Endothelial cell of umbilical vein (primary cell): ENCODE measurements at regions not wholly inside any gene's neighbourhood (a gene's known extent, or its start where the extent isn't known, plus 50 kb on each side); places are given as distances from the start of the nearest gene placed in this dataset.

Experiments used
- BruUV-seq: library from RNA; stranded (reverse); fragments of 400-500 nt; replicated peaks from 2 replicates; lab custom pipeline; 2021; lab: Mats Ljungman, UMichigan
- CTCF ChIA-PET: fragments of 300-600, 350-600 bp; sonication (Branson Sonifier 250); formaldehyde crosslinking; loops from one replicate; lab custom pipeline; 2021; ENCODE audit warnings: antibody characterized with exemption, inconsistent platforms; lab: Charles Lee
- POLR2A ChIA-PET: fragments of 300-600, 350-600 bp; sonication (Branson Sonifier 250); formaldehyde crosslinking; loops from one replicate; lab custom pipeline; 2021; ENCODE audit warnings: antibody characterized with exemption, inconsistent platforms; lab: Charles Lee
- DNase-seq: peaks from one replicate; pipeline ENCODE4 v3.0.0-alpha.2; 2011; ENCODE audit warnings: low read depth, low spot score
- FAIRE-seq: peaks from 2 replicates; lab custom pipeline; 2011; peaks lifted over from hg19 to GRCh38; lab: Jason Lieb, UNC
- H2AFZ ChIP-seq: 2 replicates; pipeline ENCODE4 v1.6.0; 2012; ENCODE audit warnings: low read depth, low read length, control low read depth, inconsistent platforms
- H3K27ac ChIP-seq: 2 replicates; pipeline ENCODE4 v1.5.1; 2011; ENCODE audit warnings: low read depth, mild to moderate bottlenecking, control low read depth, low read length, moderate library complexity; ENCODE audit not compliant: insufficient read depth
- H3K27me3 ChIP-seq, 2 experiments: 2 replicates each; pipeline versions ENCODE4 v1.6.0 to v1.6.1; 2011; ENCODE audit warnings: low read length in 2 of 2, mixed read lengths in 1 of 2; ENCODE audit not compliant: control insufficient read depth in 2 of 2, insufficient read depth in 2 of 2
- H3K36me3 ChIP-seq, 2 experiments: 2 replicates in 1 of 2; 3 replicates in 1 of 2; pipeline ENCODE4 v1.5.1; 2011; ENCODE audit warnings: low read length in 2 of 2, mild to moderate bottlenecking in 1 of 2, moderate library complexity in 1 of 2; ENCODE audit not compliant: control insufficient read depth in 2 of 2, insufficient read depth in 2 of 2; ENCODE audit errors: extremely low read depth in 1 of 2
- H3K4me1 ChIP-seq: 3 replicates; pipeline ENCODE4 v1.5.1; 2011; ENCODE audit warnings: mild to moderate bottlenecking, low read length; ENCODE audit not compliant: control insufficient read depth, insufficient read depth; ENCODE audit errors: extremely low read depth
- H3K4me2 ChIP-seq: 2 replicates; pipeline ENCODE4 v1.6.1; 2011; ENCODE audit warnings: low read length, control low read depth, mixed read lengths; ENCODE audit not compliant: insufficient read depth
- H3K4me3 ChIP-seq, 3 experiments: fragments of 200-600 bp in 1 of 3; sonication (generic), shearing (Covaris generic) in 1 of 3; replicated peaks in 1 of 3; 2 replicates each; pipeline ENCODE4 v1.5.1; 2011 to 2016; ENCODE audit warnings: control low read depth in 3 of 3, low read length in 3 of 3, mild to moderate bottlenecking in 2 of 3, inconsistent platforms in 1 of 3, low read depth in 1 of 3, moderate library complexity in 1 of 3; ENCODE audit not compliant: insufficient read depth in 1 of 3
- H3K79me2 ChIP-seq: 2 replicates; pipeline ENCODE4 v1.6.0; 2012; ENCODE audit warnings: low read length, inconsistent platforms; ENCODE audit not compliant: control insufficient read depth, insufficient read depth
- H3K9ac ChIP-seq: replicated peaks from 2 replicates; pipeline ENCODE3; 2011; ENCODE audit warnings: low read length, control low read depth; ENCODE audit not compliant: insufficient read depth; ENCODE audit errors: extremely low read depth
- H3K9me1 ChIP-seq: replicated peaks from 3 replicates; pipeline ENCODE4 v1.6.0; 2011; ENCODE audit warnings: mild to moderate bottlenecking, low read length; ENCODE audit not compliant: control insufficient read depth, insufficient read depth; ENCODE audit errors: extremely low read depth
- H3K9me3 ChIP-seq: replicated peaks from 2 replicates; pipeline ENCODE4 v1.5.1; 2012; ENCODE audit warnings: low read length, inconsistent platforms; ENCODE audit not compliant: control insufficient read depth, insufficient read depth
- H4K20me1 ChIP-seq: replicated peaks from 2 replicates; pipeline ENCODE3; 2011; ENCODE audit warnings: mild to moderate bottlenecking, low read length; ENCODE audit not compliant: control insufficient read depth, insufficient read depth; ENCODE audit errors: extremely low read depth
- EZH2 ChIP-seq: IDR thresholded peaks from 2 replicates; pipeline ENCODE4 v1.6.1; 2012; ENCODE audit warnings: borderline replicate concordance, low read depth, mild to moderate bottlenecking, moderate library complexity, low read length, inconsistent platforms; ENCODE audit not compliant: severe bottlenecking
- FOS ChIP-seq: IDR thresholded peaks from 2 replicates; pipeline ENCODE4 v1.6.1; 2011; ENCODE audit warnings: mild to moderate bottlenecking, low read length, moderate library complexity, borderline replicate concordance; ENCODE audit not compliant: insufficient read depth
- GATA2 ChIP-seq: IDR thresholded peaks from 2 replicates; pipeline ENCODE4 v1.7.0; 2011; ENCODE audit warnings: low read depth, mild to moderate bottlenecking, moderate library complexity, mixed read lengths, low read length; ENCODE audit not compliant: insufficient read length, insufficient read depth
- JUN ChIP-seq: IDR thresholded peaks from 2 replicates; pipeline ENCODE4 v1.6.1; 2011; ENCODE audit warnings: borderline replicate concordance, low read depth; ENCODE audit not compliant: insufficient read length, insufficient read depth
- MAX ChIP-seq: IDR thresholded peaks from 2 replicates; pipeline ENCODE4 v1.6.1; 2011; ENCODE audit not compliant: insufficient read depth, insufficient read length
- MYC ChIP-seq: IDR thresholded peaks from one replicate; pipeline ENCODE4 v1.6.1; 2011; ENCODE audit warnings: mild to moderate bottlenecking, low read depth, low read length
- POLR2A ChIP-seq: IDR thresholded peaks from 2 replicates; pipeline ENCODE4 v1.6.1; 2012; ENCODE audit warnings: low read depth, mild to moderate bottlenecking, control low read depth, low read length
- POLR2AphosphoS5 ChIP-seq: IDR thresholded peaks from 2 replicates; pipeline ENCODE4 v1.6.1; 2012; ENCODE audit warnings: low read depth, mild to moderate bottlenecking, control low read depth, low read length, moderate library complexity; ENCODE audit not compliant: insufficient read depth
- dilution Hi-C: fragments of 300-500 bp; cut with MboI; formaldehyde crosslinking; loops from one replicate; pipeline ENCODE4 v1.15.0; 2019; ENCODE audit warnings: low sequenced_read_pairs; ENCODE audit not compliant: extremely low pct_ligation_motif_present
- intact Hi-C: fragments of 100-400 bp; cut with micrococcal nuclease; formaldehyde crosslinking; loops from one replicate; pipeline ENCODE4 v1.10.0; 2022
- TF ChIP-seq, protein P1 (sequence below), 2 donors: IDR thresholded peaks; 1 replicate in 1 of 2; 2 replicates in 1 of 2; pipeline ENCODE4 v1.5.1; 2011; ENCODE audit warnings: low read length in 2 of 2, mild to moderate bottlenecking in 2 of 2, moderate library complexity in 2 of 2, control low read depth in 1 of 2, inconsistent platforms in 1 of 2, low read depth in 1 of 2; ENCODE audit not compliant: insufficient read depth in 1 of 2; ENCODE audit errors: extremely low read depth in 1 of 2

- H2AFZ ChIP-seq: no peak overlapping the region
- ChIA-PET POLR2A (no interaction called here), CTCF (no interaction called here)
- no peak overlapping the region for H3K4me2 ChIP-seq
- H3K4me3 ChIP-seq: no peak overlapping the region
- no TSS peak for BruUV-seq
- dilution Hi-C loops (no loop called here), intact Hi-C loops (no loop called here)
- FAIRE-seq: no peak
- H3K9me3 ChIP-seq: no peaks in the 10 kb centered on the region
- H3K9ac ChIP-seq: no peak overlapping the region
- no peak for DNase-seq
- no peak overlapping the region for H3K27ac ChIP-seq
- no peaks in the 10 kb centered on the region for H3K79me2 ChIP-seq
- no peaks in the 10 kb centered on the region for H4K20me1 ChIP-seq
- H3K4me1 ChIP-seq: no peaks in the 10 kb centered on the region
- no peaks in the 10 kb centered on the region for H3K36me3 ChIP-seq
- no peaks in the 10 kb centered on the region for H3K9me1 ChIP-seq
- TF ChIP-seq GATA2 (no peak), FOS (no peak), POLR2AphosphoS5 (no peak), MAX (no peak), EZH2 (no peak), POLR2A (no peak), JUN (no peak), MYC (no peak)
- TF ChIP-seq, protein P1, sequence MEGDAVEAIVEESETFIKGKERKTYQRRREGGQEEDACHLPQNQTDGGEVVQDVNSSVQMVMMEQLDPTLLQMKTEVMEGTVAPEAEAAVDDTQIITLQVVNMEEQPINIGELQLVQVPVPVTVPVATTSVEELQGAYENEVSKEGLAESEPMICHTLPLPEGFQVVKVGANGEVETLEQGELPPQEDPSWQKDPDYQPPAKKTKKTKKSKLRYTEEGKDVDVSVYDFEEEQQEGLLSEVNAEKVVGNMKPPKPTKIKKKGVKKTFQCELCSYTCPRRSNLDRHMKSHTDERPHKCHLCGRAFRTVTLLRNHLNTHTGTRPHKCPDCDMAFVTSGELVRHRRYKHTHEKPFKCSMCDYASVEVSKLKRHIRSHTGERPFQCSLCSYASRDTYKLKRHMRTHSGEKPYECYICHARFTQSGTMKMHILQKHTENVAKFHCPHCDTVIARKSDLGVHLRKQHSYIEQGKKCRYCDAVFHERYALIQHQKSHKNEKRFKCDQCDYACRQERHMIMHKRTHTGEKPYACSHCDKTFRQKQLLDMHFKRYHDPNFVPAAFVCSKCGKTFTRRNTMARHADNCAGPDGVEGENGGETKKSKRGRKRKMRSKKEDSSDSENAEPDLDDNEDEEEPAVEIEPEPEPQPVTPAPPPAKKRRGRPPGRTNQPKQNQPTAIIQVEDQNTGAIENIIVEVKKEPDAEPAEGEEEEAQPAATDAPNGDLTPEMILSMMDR (IDR thresholded peaks at IDR 0.05; ENCODE audit: extremely low read depth in 1 of 2, insufficient read depth in 1 of 2, low read depth in 1 of 2, low read length in 2 of 2): no peak
- H3K27me3 ChIP-seq: no peaks in the 10 kb centered on the region
These were observed 819.6 kb upstream of the ATXN8OS start for GRCh38 chr13:69288026-69288425.
